ENCODE measurements at regions not wholly inside any gene's neighbourhood (a gene's known extent, or its start where the extent isn't known, plus 50 kb on each side); places are given as distances from the start of the nearest gene placed in this dataset.

GRCh38 chr2:8412082-8412481, 269.8 kb upstream of the ID2 start:
- H3K9me2 ChIP-seq (ENCODE audit: insufficient read depth, low read length) = no peaks in the 10 kb centered on the region
- H4K20me1 ChIP-seq (ENCODE audit: insufficient read depth) = no peaks in the 10 kb centered on the region
- no peak overlapping the region for H3K9ac ChIP-seq (ENCODE audit: low read length)
- no peaks in the 10 kb centered on the region for H3K27me3 ChIP-seq (ENCODE audit: insufficient read depth, low read depth, low read length)
- H3K36me3 ChIP-seq (ENCODE audit: insufficient read depth, low read length) = no peaks in the 10 kb centered on the region
- no peak overlapping the region for H3K27ac ChIP-seq (ENCODE audit: low read length)
- no peaks in the 10 kb centered on the region for H3K9me3 ChIP-seq (ENCODE audit: low read length)
- H3K4me3 ChIP-seq (ENCODE audit: low read length) = no peak overlapping the region
- no peaks in the 10 kb centered on the region for H3K79me2 ChIP-seq (replicated peaks; ENCODE audit: insufficient read depth, low read length)
- no peak overlapping the region for H2AFZ ChIP-seq (ENCODE audit: low read depth, low read length)
- no peak overlapping the region for H3K4me2 ChIP-seq (ENCODE audit: low read length)
- no peak for TF ChIP-seq EZH2 (IDR thresholded peaks at IDR 0.05; ENCODE audit: borderline replicate concordance, insufficient read depth, low read length, poor library complexity, severe bottlenecking)
- TF ChIP-seq MXI1 (conservative IDR thresholded peaks at IDR 0.05; ENCODE audit: poor library complexity, severe bottlenecking) = no peak
- no peak for TF ChIP-seq EP300 (conservative IDR thresholded peaks at IDR 0.05; ENCODE audit: poor library complexity, severe bottlenecking)
- TF ChIP-seq TAF1 (IDR thresholded peaks at IDR 0.05; ENCODE audit: low read depth) = no peak
- TF ChIP-seq CTCF (IDR thresholded peaks at IDR 0.05; ENCODE audit: poor library complexity, severe bottlenecking) = no peak
- no peak for TF ChIP-seq SMC3 (conservative IDR thresholded peaks at IDR 0.05; ENCODE audit: poor library complexity)
- TF ChIP-seq REST (IDR thresholded peaks at IDR 0.05; ENCODE audit: borderline replicate concordance) = no peak
- TF ChIP-seq RAD21 (conservative IDR thresholded peaks at IDR 0.05) = no peak
- no peak for TF ChIP-seq POLR2AphosphoS5 (IDR thresholded peaks at IDR 0.05)
- H3F3A ChIP-seq (ENCODE audit: insufficient read depth, low read length, poor library complexity, severe bottlenecking) = no peaks in the 10 kb centered on the region

GRCh38 chr2:8412586-8412985, 269.3 kb upstream of the ID2 start:
- H3K9me2 ChIP-seq (ENCODE audit: insufficient read depth, low read length) = no peaks in the 10 kb centered on the region
- TF ChIP-seq REST (IDR thresholded peaks at IDR 0.05; ENCODE audit: borderline replicate concordance) (no peak), TAF1 (IDR thresholded peaks at IDR 0.05; ENCODE audit: low read depth) (no peak), POLR2AphosphoS5 (IDR thresholded peaks at IDR 0.05) (no peak), CTCF (IDR thresholded peaks at IDR 0.05; ENCODE audit: poor library complexity, severe bottlenecking) (no peak), SMC3 (conservative IDR thresholded peaks at IDR 0.05; ENCODE audit: poor library complexity) (no peak), RAD21 (conservative IDR thresholded peaks at IDR 0.05) (no peak), EZH2 (IDR thresholded peaks at IDR 0.05; ENCODE audit: borderline replicate concordance, insufficient read depth, low read length, poor library complexity, severe bottlenecking) (no peak), MXI1 (conservative IDR thresholded peaks at IDR 0.05; ENCODE audit: poor library complexity, severe bottlenecking) (no peak), EP300 (conservative IDR thresholded peaks at IDR 0.05; ENCODE audit: poor library complexity, severe bottlenecking) (no peak)
- no peaks in the 10 kb centered on the region for H3K36me3 ChIP-seq (ENCODE audit: insufficient read depth, low read length)
- no peak overlapping the region for H3K4me3 ChIP-seq (ENCODE audit: low read length)
- H3F3A ChIP-seq (ENCODE audit: insufficient read depth, low read length, poor library complexity, severe bottlenecking) = no peaks in the 10 kb centered on the region
- no peaks in the 10 kb centered on the region for H3K9me3 ChIP-seq (ENCODE audit: low read length)
- H3K4me2 ChIP-seq (ENCODE audit: low read length) = no peak overlapping the region
- no peaks in the 10 kb centered on the region for H3K27me3 ChIP-seq (ENCODE audit: insufficient read depth, low read depth, low read length)
- H2AFZ ChIP-seq (ENCODE audit: low read depth, low read length) = no peak overlapping the region
- H3K27ac ChIP-seq (ENCODE audit: low read length) = no peak overlapping the region
- no peak overlapping the region for H3K9ac ChIP-seq (ENCODE audit: low read length)
- no peaks in the 10 kb centered on the region for H4K20me1 ChIP-seq (ENCODE audit: insufficient read depth)
- no peaks in the 10 kb centered on the region for H3K79me2 ChIP-seq (replicated peaks; ENCODE audit: insufficient read depth, low read length)

Data from neural cell (in vitro differentiated cells).